CD4-positive, alpha-beta T cell treated with Interferon alpha-2 for 1 hour (primary cell): ENCODE measurements at regions not wholly inside any gene's neighbourhood (a gene's known extent, or its start where the extent isn't known, plus 50 kb on each side); places are given as distances from the start of the nearest gene placed in this dataset.
"Not testable (repeated sequence)": the region's sequence is repeated elsewhere in the genome, so short reads cannot be mapped to it uniquely, and the experiment has no call there.

Experiments
- DNase-seq, 2 donors: peaks; one replicate each; pipeline ENCODE4 v3.0.0-alpha.2; 2020 to 2022

- DNase-seq = not testable (repeated sequence)
Measured at GRCh38 chr1:157247764-157248049, 109.5 kb upstream of the ETV3 start.

- DNase-seq = no peak
Measured at GRCh38 chr1:157247005-157247763, 109.0 kb upstream of the ETV3 start.

GRCh38 chr1:157245823-157246222, 107.6 kb upstream of the ETV3 start:
- DNase-seq = no peak

GRCh38 chr1:157241185-157241538, 103.0 kb upstream of the ETV3 start:
- no peak for DNase-seq

GRCh38 chr1:157240495-157241184, 102.4 kb upstream of the ETV3 start:
- DNase-seq = no peak

GRCh38 chr1:157239936-157240335, 101.7 kb upstream of the ETV3 start:
- DNase-seq = no peak

- DNase-seq = no peak
Measured at GRCh38 chr1:157238585-157238984, 100.4 kb upstream of the ETV3 start.

- DNase-seq = no peak
Measured at GRCh38 chr1:157237981-157238380, 99.8 kb upstream of the ETV3 start.

GRCh38 chr1:157237522-157237921, 99.3 kb upstream of the ETV3 start:
- DNase-seq = no peak

- DNase-seq = no peak
Measured at GRCh38 chr1:157236072-157236471, 97.9 kb upstream of the ETV3 start.

- DNase-seq = no peak
Measured at GRCh38 chr1:157235307-157235706, 97.1 kb upstream of the ETV3 start.

- no peak for DNase-seq
Measured at GRCh38 chr1:157234705-157235273, 96.6 kb upstream of the ETV3 start.

GRCh38 chr1:157233131-157233530, 94.9 kb upstream of the ETV3 start:
- no peak for DNase-seq

- no peak for DNase-seq
Measured at GRCh38 chr1:157231846-157232525, 93.8 kb upstream of the ETV3 start.

GRCh38 chr1:157230500-157230899, 92.3 kb upstream of the ETV3 start:
- no peak for DNase-seq

GRCh38 chr1:157227700-157228099, 89.5 kb upstream of the ETV3 start:
- DNase-seq = no peak

- no peak for DNase-seq
Measured at GRCh38 chr1:157226739-157227138, 88.5 kb upstream of the ETV3 start.

GRCh38 chr1:157219600-157219999, 81.4 kb upstream of the ETV3 start:
- DNase-seq = no peak

GRCh38 chr1:157219182-157219581, 81.0 kb upstream of the ETV3 start:
- DNase-seq = no peak

- no peak for DNase-seq
Measured at GRCh38 chr1:157218671-157219070, 80.5 kb upstream of the ETV3 start.

GRCh38 chr1:157217486-157217885, 79.3 kb upstream of the ETV3 start:
- no peak for DNase-seq

GRCh38 chr1:157213836-157214235, 75.6 kb upstream of the ETV3 start:
- no peak for DNase-seq

- DNase-seq = no peak
Measured at GRCh38 chr1:157209514-157209913, 71.3 kb upstream of the ETV3 start.

GRCh38 chr1:157205982-157206381, 67.8 kb upstream of the ETV3 start:
- DNase-seq = not testable (repeated sequence)
